ENCODE measurements at regions not wholly inside any gene's neighbourhood (a gene's known extent, or its start where the extent isn't known, plus 50 kb on each side); places are given as distances from the start of the nearest gene placed in this dataset.
"Not testable (repeated sequence)": the region's sequence is repeated elsewhere in the genome, so short reads cannot be mapped to it uniquely, and the experiment has no call there.

- H3K4me3 ChIP-seq (ENCODE audit: extremely low read depth in 1 of 4, insufficient read depth in 2 of 4, low read depth in 3 of 4, low read length in 4 of 4); H4K20me1 ChIP-seq (replicated peaks in 1 of 2; ENCODE audit: control insufficient read depth in 1 of 2, insufficient read depth in 2 of 2, low read length in 2 of 2); H3K27me3 ChIP-seq (replicated peaks in 1 of 4; ENCODE audit: control insufficient read depth in 3 of 4, extremely low read depth in 1 of 4, insufficient read depth in 3 of 4, low read length in 3 of 4); H3K23me2 ChIP-seq (ENCODE audit: low read depth, low read length); H3K79me2 ChIP-seq (ENCODE audit: control insufficient read depth in 1 of 2, insufficient read depth in 2 of 2, low read length in 2 of 2); H2AK5ac ChIP-seq (ENCODE audit: low read depth, low read length); H3K79me1 ChIP-seq (ENCODE audit: low read depth, low read length); H2BK5ac ChIP-seq (ENCODE audit: low read depth, low read length); H3K36me3 ChIP-seq (ENCODE audit: control insufficient read depth in 2 of 4, insufficient read depth in 4 of 4, low read length in 3 of 4); H3K18ac ChIP-seq (ENCODE audit: extremely low read depth, low read length); H2BK20ac ChIP-seq (ENCODE audit: low read length); H3K9ac ChIP-seq (replicated peaks in 1 of 4; ENCODE audit: extremely low read depth in 1 of 4, low read depth in 3 of 4, low read length in 3 of 4); FAIRE-seq; H3K4me1 ChIP-seq (replicated peaks in 1 of 4; ENCODE audit: control insufficient read depth in 3 of 4, insufficient read depth in 4 of 4, low read length in 3 of 4); H3K4me2 ChIP-seq (ENCODE audit: insufficient read depth in 1 of 2, low read depth in 2 of 2, low read length in 2 of 2); H3K27ac ChIP-seq (ENCODE audit: low read depth, low read length); H2AFZ ChIP-seq (ENCODE audit: low read length); DNase-seq (ENCODE audit: low read depth in 1 of 2, low spot score in 2 of 2); POLR2A ChIA-PET (ENCODE audit: partially characterized antibody); H2BK12ac ChIP-seq (ENCODE audit: low read depth, low read length); H3K4ac ChIP-seq (replicated peaks; ENCODE audit: insufficient read length, low read depth, low read length); H3K9me3 ChIP-seq (ENCODE audit: insufficient read depth in 2 of 2, low read depth in 1 of 2, low read length in 1 of 2); H3K23ac ChIP-seq (ENCODE audit: insufficient read length); H2BK120ac ChIP-seq (replicated peaks; ENCODE audit: low read depth, low read length); H4K8ac ChIP-seq (ENCODE audit: extremely low read depth, insufficient read depth, low read length); H4K91ac ChIP-seq (replicated peaks; ENCODE audit: insufficient read length, low read length); H3K56ac ChIP-seq (replicated peaks; ENCODE audit: insufficient read length, low read depth, low read length); H4K5ac ChIP-seq (ENCODE audit: insufficient read length, low read depth, low read length); H2BK15ac ChIP-seq (ENCODE audit: low read length); H3K14ac ChIP-seq (ENCODE audit: insufficient read length): not testable (repeated sequence)
- WGBS, 2 experiments (ENCODE audit: extremely low coverage in 1 of 2, insufficient coverage in 1 of 2, insufficient read length in 1 of 2, insufficient replicate concordance in 2 of 2, low coverage in 1 of 2, low lambda C conversion rate in 2 of 2, missing lambda C conversion rate in 1 of 2), result 94% methylated on average over 28 of the region's 28 CpGs; no CpG with 5 or more reads in 1 of the 2 experiments
- CTCF ChIA-PET (ENCODE audit: partially characterized antibody), result interaction anchor here (1.0 to 1.2 kb wide), 2 partner anchors 15 to 119 kb away, joined by 3 read pairs; no protein-coding TSS in a partner anchor
Measured at GRCh38 chr6:20023549-20024315, 186.6 kb downstream of the ID4 start.

Measured in H1 (cell line).